KG1 (cell line): ENCODE measurements at regions not wholly inside any gene's neighbourhood (a gene's known extent, or its start where the extent isn't known, plus 50 kb on each side); places are given as distances from the start of the nearest gene placed in this dataset.
"Not testable (repeated sequence)": the region's sequence is repeated elsewhere in the genome, so short reads cannot be mapped to it uniquely, and the experiment has no call there.

Experiments used
- DNase-seq: peaks from one replicate; lab custom pipeline; 2025; lab: John Stamatoyannopoulos, UW

DNA sequence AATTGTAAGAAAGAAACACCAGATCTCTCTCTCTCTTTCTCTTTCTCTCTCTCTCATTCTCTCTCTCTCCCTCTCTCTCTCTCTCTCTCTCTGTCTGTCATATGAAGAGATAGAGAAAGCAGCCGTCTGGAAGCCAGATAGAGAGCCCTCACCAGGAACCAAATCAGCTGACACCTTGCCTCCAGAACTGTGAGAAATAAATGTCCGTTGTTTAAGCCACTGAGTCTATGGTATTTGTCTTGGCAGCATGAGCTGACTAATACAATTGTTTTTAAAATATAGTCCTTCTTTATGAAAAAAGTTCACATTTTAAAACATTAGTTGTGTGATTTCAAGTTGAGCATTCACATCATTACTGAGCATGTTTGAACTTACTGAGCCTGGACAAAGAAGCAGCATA lies 275.6 kb downstream of the CETN3 start:
- no peak for DNase-seq

DNA sequence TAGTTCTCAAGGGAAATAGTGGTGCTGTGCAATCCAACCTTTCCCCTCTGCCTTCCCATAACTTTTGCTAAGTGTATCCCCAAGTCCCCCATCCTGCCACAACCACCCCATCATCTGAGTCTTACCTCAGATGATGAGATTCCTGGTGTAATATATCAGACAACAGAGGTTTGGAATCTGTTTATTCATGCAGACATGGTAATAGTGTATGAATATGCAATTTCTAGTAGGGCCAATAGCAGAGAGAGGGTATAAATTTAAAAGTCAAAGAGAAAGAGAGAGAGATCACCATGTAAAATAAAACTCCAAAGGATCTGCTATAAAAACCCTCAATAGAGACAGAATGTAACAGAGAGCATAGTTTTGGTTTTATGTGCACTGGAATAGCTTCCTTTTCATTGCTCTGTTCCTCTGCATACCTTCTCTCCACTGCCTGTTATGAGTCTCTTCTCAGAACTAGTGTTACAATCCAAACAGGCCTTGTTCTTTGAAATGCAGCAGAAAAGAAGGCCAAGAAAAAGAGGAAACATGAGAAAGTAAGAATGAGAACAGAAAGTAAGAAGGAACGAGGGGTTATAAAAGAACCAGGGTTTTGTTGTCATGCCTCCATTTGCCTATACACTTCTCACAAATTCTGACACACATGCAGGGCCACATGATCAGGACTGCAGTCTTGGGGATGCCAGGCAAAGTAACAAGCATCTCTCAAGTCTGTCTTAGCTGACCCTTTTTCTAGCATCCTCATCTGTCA lies 278.0 kb downstream of the CETN3 start:
- no peak for DNase-seq

DNA sequence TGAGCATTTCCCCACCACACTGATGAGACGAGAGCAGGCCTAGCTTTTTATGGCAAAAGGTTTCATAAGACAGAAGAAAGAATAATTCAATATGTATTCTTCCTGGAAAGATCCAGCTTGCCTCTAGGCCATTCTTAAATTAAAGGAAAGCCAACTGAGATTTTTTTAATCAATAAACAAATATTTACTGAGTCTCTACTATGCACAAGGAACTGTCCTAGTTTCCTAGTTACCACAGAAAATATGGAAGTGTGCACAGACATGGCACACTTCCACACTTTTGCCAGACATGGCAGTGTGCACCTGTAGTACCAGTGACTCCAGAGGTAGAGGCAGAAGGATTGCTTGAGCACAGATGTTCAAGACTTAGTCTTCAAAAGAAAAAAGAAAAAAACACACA lies 281.0 kb downstream of the CETN3 start:
- no peak for DNase-seq

DNA sequence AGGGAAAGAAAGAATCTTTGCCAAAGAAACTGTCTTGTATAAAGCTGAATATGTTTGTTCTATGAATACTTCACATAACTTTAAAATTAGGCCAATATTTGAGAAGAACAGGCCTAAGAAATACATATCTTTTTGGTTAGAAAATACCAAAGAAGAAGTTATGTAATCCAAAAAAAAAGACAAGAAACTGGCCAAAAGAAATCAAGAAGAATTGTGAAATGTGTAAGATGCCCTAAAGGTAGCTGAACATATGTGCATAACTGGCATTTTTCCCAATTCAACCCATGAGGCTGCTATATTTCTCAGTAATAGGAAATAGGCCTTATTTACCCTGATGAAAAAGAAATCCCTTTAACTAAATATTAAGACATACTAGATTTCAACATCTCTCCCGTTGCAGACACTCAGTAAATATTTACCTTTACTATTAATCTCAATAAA lies 290.0 kb downstream of the CETN3 start:
- no peak for DNase-seq

DNA sequence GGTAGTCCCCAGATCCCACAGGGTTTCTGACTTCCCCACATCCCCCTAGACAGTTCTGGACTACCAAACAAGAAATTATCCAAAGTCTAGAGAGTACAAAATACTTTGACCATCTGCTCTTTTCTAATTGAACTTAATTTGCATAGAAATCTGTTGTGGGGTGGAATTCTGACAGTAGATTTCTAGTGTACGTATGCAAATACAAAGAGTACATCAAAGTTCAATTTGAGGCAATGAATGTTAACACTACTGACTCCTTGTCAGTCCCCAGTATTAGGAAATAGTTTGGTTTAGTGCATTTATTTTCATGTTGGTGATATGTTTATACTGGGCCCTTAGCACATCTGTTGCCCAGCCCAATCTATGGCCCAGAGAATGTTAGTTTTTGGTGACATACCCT lies 292.6 kb downstream of the CETN3 start:
- no peak for DNase-seq

DNA sequence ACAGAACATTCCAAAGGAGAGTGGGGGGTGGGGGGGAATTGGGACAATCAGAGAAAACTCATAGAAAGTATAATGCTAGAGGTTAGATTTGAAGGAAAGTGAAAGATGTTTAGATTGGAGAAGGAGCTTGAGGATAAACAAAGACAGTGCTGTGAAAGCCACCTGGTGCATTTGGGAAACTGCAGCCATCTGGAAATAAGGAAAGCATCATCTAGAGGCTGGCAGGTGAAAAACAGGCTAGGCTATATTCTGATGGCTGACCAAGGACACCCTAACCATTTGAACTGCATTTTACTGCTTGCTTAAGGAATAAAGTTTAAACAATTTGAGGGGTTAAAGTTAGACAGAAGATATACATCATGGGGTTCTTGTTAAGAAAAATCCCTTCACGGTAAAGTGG lies 296.4 kb downstream of the CETN3 start:
- DNase-seq = no peak

DNA sequence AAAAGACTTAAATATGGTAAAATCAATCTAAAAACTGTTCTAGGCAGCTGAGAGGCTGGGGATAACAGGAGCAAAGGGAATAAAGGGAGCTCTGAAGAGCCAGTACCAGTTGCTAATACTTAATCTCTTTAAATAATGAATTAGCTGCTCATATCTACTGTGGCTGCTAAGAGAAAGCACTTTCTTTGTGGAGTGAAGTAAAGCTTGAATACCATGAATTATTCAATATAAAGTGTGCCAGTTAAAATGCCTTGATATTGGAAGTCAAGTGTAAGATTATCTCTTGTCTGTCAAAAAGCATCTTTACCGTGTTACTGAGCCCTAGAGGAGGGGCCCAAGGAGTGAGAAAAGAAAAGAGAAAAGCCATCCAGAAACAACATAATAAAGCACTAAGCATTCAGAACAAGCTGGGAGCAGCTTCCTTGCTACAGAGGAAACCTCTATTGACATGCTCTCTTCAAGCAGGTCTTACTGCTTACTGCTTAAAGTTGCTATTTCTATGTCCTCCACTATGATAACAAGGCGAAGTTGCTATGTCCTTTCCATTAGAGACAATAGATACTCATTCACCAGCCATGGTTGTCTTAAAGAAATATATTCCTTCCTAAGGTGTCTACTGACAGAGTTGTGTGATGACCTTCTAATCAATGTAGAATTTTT lies 297.4 kb downstream of the CETN3 start:
- no peak for DNase-seq

DNA sequence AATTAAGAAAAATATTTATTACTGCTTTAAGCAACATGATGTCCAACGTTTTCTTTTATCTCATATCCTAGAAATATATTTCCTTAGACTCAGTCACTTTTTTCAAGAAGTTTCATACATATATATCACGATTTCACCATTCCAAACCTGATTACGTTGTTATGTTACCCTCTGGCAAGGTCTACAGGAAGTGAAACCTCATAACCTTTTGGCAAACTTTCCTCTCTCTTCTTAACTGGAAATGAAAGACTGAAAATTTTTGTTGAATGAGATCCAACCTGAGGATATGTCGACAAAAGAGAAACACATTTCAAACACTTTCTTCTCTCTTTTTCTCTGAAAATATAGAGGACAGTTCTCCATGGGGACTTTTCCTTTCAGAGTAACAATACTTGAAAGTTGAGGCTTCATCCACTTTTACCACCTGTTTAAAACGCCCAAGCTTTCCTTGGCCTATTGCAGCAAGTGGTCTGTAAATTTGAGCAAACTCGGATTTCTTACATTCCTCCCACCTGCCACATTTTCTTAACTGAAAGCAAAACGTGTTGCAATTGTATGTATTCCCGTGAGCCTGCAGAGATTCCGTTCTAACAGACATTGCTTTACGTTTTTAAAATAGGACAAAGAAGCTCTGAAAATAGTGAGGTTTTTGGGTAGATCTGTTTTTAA lies 298.1 kb downstream of the CETN3 start:
- DNase-seq = no peak

DNA sequence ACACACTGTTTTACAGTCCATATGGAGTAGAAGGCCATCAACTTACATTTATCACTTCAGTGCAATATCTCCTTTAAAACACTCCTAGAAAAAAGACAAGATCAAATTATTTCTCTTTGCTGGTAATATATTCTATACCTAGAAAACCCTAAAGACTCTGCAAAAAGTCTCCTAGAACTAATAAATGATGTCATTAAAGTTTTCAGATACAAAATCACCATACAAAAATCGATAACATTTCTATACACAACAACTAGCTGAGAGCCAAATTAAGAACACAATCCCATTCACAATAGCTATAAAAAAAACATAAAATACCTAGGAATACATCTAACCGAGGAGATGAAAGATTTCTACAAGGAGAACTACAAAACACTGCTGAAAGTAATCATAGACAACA lies 300.3 kb downstream of the CETN3 start:
- no peak for DNase-seq

DNA sequence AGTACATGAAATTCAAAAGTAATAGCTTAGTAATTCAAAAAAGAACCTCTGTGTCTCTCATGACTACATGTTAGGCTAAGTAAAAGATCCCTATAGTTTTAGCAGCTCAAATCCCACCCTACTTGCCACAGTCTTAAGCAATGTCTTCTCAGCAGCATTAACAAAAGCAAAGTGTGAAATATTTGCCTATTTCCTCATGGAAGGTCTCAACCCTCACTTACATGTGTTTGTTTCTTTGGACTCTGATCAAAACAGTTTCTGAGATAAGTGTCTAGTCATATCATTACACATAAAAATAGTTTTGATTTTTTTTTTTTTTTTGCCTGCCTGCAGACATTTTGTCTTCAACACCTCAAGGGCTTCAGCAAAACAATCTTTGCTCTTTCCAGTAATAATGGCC lies 310.5 kb downstream of the CETN3 start:
- DNase-seq = no peak

DNA sequence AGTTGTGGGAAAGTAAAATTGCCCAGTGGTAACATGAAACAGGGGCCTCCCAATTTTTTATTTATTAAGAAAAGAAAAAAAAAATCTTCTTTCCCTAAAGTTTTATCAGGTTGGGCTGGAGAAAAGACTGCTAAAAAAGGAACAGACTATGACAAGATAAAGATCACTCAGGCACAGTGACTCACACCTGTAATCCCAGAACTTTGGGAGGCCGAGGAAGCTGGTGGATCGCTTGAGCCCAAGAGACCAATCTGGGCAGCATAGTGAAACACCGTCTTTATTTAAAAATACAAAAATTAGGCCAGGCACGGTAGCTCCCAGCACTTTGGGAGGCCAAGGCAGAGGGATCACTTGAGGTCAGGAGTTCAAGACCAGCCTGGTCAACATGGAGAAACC lies 312.5 kb downstream of the CETN3 start:
- DNase-seq = no peak

DNA sequence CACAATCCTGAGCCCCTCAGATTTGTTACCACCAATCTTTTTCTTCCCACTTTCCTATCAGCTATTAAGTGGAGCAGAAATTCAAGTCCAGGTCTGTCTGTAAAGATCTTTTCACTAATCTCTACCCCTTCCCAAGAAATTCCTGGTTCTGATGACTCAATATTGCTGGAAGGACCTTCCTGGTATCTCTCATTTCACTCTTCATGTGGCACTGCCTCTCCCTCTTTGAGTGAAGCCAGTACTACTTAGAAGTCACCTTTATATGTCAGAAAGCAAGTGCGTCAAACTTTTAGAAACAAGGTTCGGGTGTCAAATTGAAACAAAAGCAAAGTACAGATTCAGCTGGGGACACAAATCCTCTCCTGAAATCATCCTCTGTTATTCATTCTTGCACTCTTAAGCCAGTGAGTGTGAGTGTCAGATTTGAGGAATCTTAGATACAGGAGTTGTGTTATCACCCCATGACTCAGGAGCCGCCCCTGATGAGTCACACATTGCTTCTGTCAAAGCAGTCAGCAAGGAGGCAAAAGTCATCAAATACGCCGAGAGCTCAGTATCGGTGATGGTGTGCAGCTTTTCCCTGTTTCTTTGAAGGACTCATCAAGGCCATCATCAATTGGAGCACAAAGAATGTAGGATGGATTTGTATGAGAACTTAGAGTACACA lies 313.0 kb downstream of the CETN3 start:
- no peak for DNase-seq

DNA sequence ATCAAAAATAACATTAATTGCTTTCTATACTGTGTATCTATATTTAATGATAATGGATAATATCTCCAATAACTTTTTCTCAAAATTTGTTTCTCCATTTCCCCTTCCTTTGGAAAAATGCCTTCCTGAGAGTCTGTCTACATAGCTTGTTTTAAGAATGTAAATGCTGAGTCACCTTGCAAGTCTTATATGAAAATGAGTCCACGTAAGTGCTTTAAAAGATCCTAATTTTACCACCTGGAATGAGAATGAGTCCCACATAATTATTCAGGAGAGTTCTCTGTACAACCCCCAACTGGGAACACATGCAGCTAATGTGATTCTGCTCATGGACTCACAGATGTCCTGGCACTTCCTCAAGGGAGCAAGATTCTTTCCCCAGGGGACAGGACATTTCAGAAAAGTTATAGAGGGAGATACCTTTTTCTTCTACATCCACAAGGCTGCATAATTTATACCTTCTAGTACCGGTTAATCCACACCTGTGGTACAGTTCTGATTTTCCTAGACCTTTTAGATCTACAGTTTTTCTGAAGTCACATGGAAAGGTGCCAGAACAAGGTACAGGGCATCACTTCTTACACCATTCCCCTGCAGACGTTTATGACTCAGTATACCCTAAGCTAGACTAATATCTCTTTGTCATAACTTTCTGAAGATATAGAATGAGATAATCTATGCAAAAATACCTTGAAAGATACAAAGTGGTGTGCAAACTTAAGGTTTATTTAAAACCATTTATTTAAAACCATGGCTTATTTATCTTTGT lies 314.1 kb downstream of the CETN3 start:
- DNase-seq = no peak

DNA sequence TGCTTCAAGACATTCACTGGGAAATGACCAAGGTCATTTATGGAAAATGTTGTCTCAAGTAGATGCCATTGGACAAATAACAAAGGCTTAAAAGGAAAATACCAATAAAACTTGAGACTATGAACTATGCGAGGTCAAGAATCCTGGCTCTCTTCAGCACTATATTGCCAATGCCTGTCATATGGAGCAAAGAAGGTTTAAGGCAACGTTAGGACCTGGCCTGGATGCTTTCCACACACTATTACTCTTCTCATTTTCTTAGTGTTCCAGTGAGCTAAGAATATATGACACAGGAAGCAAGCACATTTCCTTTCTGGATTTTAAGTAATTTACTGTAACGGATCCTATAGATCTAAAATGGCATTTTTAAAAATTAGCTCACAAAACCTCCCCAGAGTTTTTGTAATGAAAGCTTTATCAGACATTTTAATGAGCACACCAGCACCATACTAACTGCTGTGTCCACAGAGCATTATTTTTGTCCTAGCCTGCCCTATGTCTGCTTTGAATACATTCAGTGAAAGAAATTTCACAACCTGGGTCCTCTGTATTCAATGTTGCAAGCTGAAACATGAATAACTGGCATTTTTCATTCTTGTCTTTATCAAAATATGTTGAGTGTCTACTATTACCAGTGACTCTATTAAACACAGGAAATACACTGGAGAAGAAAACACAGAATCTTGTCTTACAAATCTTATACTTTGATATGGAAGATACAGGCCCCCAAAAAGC lies 315.6 kb downstream of the CETN3 start:
- no peak for DNase-seq

DNA sequence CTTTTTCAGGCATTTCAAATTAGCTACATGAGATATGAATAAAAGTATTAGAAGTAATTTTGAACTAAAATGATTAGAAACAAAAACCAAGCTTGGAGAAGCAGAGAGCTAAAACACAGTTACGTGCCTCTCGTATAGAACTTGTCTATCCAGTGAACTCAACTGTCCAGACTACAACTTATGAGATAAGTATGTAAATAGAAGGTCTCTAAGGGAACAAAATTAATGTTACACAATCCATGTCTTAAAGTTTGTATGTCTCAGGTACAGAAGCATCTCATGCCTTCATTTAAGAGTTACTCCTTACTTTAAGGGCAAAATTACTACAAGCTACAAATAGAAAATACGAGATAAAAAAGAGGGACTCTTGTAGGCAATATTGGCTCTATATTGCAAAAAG lies 316.8 kb downstream of the CETN3 start:
- no peak for DNase-seq

DNA sequence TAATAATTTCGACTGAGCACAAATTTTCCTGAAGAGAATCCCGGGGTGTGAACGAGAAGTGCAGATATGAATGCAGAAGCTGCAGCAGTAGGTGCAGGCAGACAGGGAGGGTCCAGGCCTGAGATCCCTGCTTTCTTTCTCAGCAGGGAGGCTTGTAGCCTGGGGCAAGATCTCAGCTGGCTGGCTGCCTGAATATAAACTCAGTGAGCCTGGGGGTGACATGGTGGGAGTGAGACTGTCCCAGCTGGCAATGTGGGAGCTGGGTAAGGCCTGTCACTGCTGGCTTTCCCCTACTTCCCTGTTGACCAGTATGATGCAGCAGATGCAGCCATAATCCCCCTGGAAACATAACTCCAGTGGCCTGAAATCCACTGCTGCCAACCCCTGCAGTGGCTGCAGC lies 325.2 kb downstream of the CETN3 start:
- DNase-seq = no peak

DNA sequence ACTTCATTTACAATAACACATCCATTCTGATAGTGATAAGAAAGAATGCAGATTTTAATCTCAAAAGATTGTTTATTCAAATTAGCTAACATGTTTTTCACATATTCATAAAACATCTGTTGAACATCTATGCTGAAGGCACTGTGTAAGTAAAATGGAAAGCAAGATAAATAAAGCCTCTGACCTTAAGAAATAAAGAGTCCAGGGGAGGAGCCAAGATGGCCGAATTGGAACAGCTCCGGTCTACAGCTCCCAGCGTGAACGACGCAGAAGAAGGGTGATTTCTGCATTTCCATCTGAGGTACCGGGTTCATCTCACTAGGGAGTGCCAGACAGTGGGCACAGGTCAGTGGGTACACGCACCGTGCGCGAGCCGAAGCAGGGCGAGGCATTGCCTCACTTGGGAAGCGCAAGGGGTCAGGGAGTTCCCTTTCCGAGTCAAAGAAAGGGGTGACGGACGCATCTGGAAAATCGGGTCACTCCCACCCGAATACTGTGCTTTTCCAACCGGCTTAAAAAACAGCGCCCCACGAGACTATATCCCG lies 336.5 kb downstream of the CETN3 start:
- not testable (repeated sequence) for DNase-seq

DNA sequence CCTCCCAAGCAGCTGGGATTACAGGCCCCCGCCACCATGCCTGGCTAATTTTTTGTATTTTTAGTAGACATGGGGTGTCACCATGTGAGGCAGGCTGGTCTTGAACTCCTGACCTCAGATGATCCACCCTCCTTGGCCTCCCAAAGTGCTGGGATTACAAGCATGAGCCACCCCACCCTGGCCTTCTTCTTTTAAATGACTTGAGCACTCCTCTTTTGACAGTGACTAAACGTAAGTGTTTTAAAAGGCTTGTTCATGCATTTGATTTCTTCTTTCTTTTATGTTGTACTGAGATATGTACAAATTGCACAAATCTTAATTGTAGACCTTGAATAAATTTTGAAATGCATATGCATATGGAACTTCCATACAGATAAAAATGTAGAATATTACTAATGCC lies 337.9 kb downstream of the CETN3 start:
- no peak for DNase-seq

DNA sequence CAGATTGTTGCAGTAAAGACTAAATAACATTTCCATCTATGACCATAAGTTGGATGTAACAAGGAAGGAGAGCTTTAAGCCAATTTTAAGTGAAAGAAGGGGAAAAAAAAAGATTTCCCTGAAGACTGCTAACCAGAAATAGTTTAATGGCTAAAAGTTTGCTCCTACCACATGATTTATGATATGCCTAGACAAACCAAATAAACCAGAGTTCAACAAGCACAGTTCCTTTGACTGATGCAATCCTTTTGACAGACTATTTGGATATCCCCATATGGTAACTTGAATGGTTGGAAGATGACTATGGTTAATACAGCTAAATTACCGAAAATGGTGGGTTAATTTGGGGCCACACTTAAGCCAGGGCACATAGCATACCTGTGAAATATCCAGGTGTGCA lies 338.5 kb downstream of the CETN3 start:
- no peak for DNase-seq

DNA sequence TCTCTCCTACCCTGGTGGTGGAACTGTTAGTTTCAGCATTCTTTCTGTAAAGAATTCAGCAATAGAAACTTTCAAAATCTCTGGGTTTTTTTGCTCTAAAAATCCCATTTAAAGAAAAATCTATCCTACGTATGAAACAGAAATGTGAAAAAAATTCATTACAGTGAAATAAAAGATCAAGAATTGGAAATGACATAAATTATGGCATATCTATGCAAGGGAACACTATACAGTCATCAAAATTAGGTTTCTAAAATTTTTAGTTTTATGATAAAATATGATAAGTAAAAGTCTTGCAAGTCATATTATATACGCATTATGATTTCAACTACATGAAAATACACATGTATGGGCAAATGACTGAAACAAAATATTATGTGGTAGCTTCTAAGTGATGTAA lies 342.6 kb downstream of the CETN3 start:
- DNase-seq = no peak
